Fibroblast of lung (primary cell): ENCODE measurements at regions not wholly inside any gene's neighbourhood (a gene's known extent, or its start where the extent isn't known, plus 50 kb on each side); places are given as distances from the start of the nearest gene placed in this dataset.

ENCODE experiments used
- DNase-seq, 2 donors: peaks; one replicate each; pipeline versions ENCODE4 v3.0.0 to v3.0.0-alpha.2; 2010; ENCODE audit warnings: low read depth in 2 of 2
- H2AFZ ChIP-seq: 2 replicates; pipeline ENCODE4 v1.5.1; 2012; ENCODE audit warnings: low read length, control low read depth, inconsistent platforms
- H3K27ac ChIP-seq: 2 replicates; pipeline ENCODE4 v1.5.1; 2011; ENCODE audit warnings: low read length, control low read depth; ENCODE audit not compliant: insufficient read depth
- H3K27me3 ChIP-seq: 2 replicates; pipeline ENCODE4 v1.5.1; 2011; ENCODE audit warnings: mild to moderate bottlenecking, low read length; ENCODE audit not compliant: control insufficient read depth, insufficient read depth
- H3K36me3 ChIP-seq: 2 replicates; pipeline ENCODE4 v1.5.1; 2011; ENCODE audit warnings: low read length; ENCODE audit not compliant: control insufficient read depth, insufficient read depth
- H3K4me1 ChIP-seq: 2 replicates; pipeline ENCODE4 v1.5.1; 2011; ENCODE audit warnings: low read length; ENCODE audit not compliant: control insufficient read depth, insufficient read depth; ENCODE audit errors: extremely low read depth
- H3K4me2 ChIP-seq: 2 replicates; pipeline ENCODE4 v1.5.1; 2011; ENCODE audit warnings: low read length, control low read depth; ENCODE audit not compliant: insufficient read depth; ENCODE audit errors: extremely low read depth
- H3K4me3 ChIP-seq, 4 experiments: fragments of 200-600 bp in 1 of 4; sonication (generic) in 1 of 4; replicated peaks in 1 of 4; 2 replicates each; pipeline ENCODE4 v1.5.1; 2011 to 2016; ENCODE audit warnings: low read length in 4 of 4, low read depth in 3 of 4, mild to moderate bottlenecking in 3 of 4, control low read depth in 2 of 4, inconsistent platforms in 1 of 4, mixed read lengths in 1 of 4; ENCODE audit not compliant: insufficient read depth in 1 of 4; ENCODE audit errors: control extremely low read depth in 1 of 4
- H3K79me2 ChIP-seq: 2 replicates; pipeline ENCODE4 v1.5.1; 2012; ENCODE audit warnings: mild to moderate bottlenecking, low read length, inconsistent platforms; ENCODE audit not compliant: control insufficient read depth, insufficient read depth
- H3K9ac ChIP-seq: 2 replicates; pipeline ENCODE4 v1.5.1; 2011; ENCODE audit warnings: mild to moderate bottlenecking, low read length, control low read depth; ENCODE audit not compliant: insufficient read depth
- H3K9me3 ChIP-seq: 2 replicates; pipeline ENCODE4 v1.5.1; 2012; ENCODE audit warnings: low read depth, low read length; ENCODE audit not compliant: control insufficient read depth, insufficient read depth
- H4K20me1 ChIP-seq: 2 replicates; pipeline ENCODE4 v1.5.1; 2011; ENCODE audit warnings: low read length; ENCODE audit not compliant: control insufficient read depth, insufficient read depth; ENCODE audit errors: extremely low read depth
- CTCF ChIP-seq, 2 donors: IDR thresholded peaks in 1 of 2; conservative IDR thresholded peaks in 1 of 2; 1 replicate in 1 of 2; 2 replicates in 1 of 2; pipeline ENCODE4 v1.5.1; 2011 to 2012; ENCODE audit warnings: low read length in 2 of 2, control low read depth in 1 of 2, inconsistent platforms in 1 of 2, low read depth in 1 of 2, mild to moderate bottlenecking in 1 of 2
- EZH2 ChIP-seq: IDR thresholded peaks from 2 replicates; pipeline ENCODE4 v1.5.1; 2012; ENCODE audit warnings: low read length, control low read depth, mild to moderate bottlenecking; ENCODE audit errors: missing control alignments

- no peak for TF ChIP-seq CTCF (conservative IDR thresholded peaks at IDR 0.05 in 1 of 2, IDR thresholded peaks at IDR 0.05 in 1 of 2; ENCODE audit: low read depth in 1 of 2, low read length in 2 of 2)
- TF ChIP-seq EZH2 = no peak
- Histone ChIP-seq H3K27me3 (no peaks in the 10 kb centered on the region), H3K79me2 (no peaks in the 10 kb centered on the region), H3K4me3 (no peak overlapping the region), H3K9ac (no peak overlapping the region), H3K4me2 (no peak overlapping the region), H3K9me3 (peaks cover 5% of the 10 kb centered on the region), H3K36me3 (no peaks in the 10 kb centered on the region), H2AFZ (no peak overlapping the region), H3K4me1 (no peaks in the 10 kb centered on the region), H3K27ac (no peak overlapping the region), H4K20me1 (no peaks in the 10 kb centered on the region)
- no peak for DNase-seq
Measured at GRCh38 chr2:8402222-8402621, 279.6 kb upstream of the ID2 start.

GRCh38 chr2:8403876-8404275 lies 278.0 kb upstream of the ID2 start:
- Histone ChIP-seq H3K9ac (no peak overlapping the region), H4K20me1 (no peaks in the 10 kb centered on the region), H3K4me1 (no peaks in the 10 kb centered on the region), H3K27me3 (no peaks in the 10 kb centered on the region), H3K4me3 (no peak overlapping the region), H3K27ac (no peak overlapping the region), H3K4me2 (no peak overlapping the region), H3K36me3 (no peaks in the 10 kb centered on the region), H3K9me3 (no peaks in the 10 kb centered on the region), H3K79me2 (no peaks in the 10 kb centered on the region), H2AFZ (no peak overlapping the region)
- no peak for TF ChIP-seq EZH2
- no peak for TF ChIP-seq CTCF (conservative IDR thresholded peaks at IDR 0.05 in 1 of 2, IDR thresholded peaks at IDR 0.05 in 1 of 2; ENCODE audit: low read depth in 1 of 2, low read length in 2 of 2)
- DNase-seq = no peak

GRCh38 chr2:8405334-8405733 lies 276.5 kb upstream of the ID2 start:
- no peaks in the 10 kb centered on the region for H3K4me1 ChIP-seq
- H3K27ac ChIP-seq = no peak overlapping the region
- no peak for TF ChIP-seq EZH2
- no peak for TF ChIP-seq CTCF (conservative IDR thresholded peaks at IDR 0.05 in 1 of 2, IDR thresholded peaks at IDR 0.05 in 1 of 2; ENCODE audit: low read depth in 1 of 2, low read length in 2 of 2)
- no peaks in the 10 kb centered on the region for H3K79me2 ChIP-seq
- H2AFZ ChIP-seq = no peak overlapping the region
- no peaks in the 10 kb centered on the region for H3K36me3 ChIP-seq
- H3K9ac ChIP-seq = no peak overlapping the region
- H3K4me3 ChIP-seq = no peak overlapping the region
- no peak for DNase-seq
- no peaks in the 10 kb centered on the region for H3K9me3 ChIP-seq
- no peaks in the 10 kb centered on the region for H4K20me1 ChIP-seq
- no peak overlapping the region for H3K4me2 ChIP-seq
- no peaks in the 10 kb centered on the region for H3K27me3 ChIP-seq
